ENCODE measurements at regions not wholly inside any gene's neighbourhood (a gene's known extent, or its start where the extent isn't known, plus 50 kb on each side); places are given as distances from the start of the nearest gene placed in this dataset.

- DNase-seq = no peak
Observed at GRCh38 chr7:15977663-15978062, 291.2 kb upstream of the MEOX2 start.

GRCh38 chr7:15972862-15973275 lies 286.4 kb upstream of the MEOX2 start:
- DNase-seq = no peak

- no peak for DNase-seq
Observed at GRCh38 chr7:15967551-15967950, 281.1 kb upstream of the MEOX2 start.

- DNase-seq = no peak
Observed at GRCh38 chr7:15967121-15967520, 280.6 kb upstream of the MEOX2 start.

- no peak for DNase-seq
Observed at GRCh38 chr7:15963206-15963605, 276.7 kb upstream of the MEOX2 start.

GRCh38 chr7:15954671-15955354 lies 268.3 kb upstream of the MEOX2 start:
- no peak for DNase-seq

GRCh38 chr7:15950299-15950698 lies 263.8 kb upstream of the MEOX2 start:
- DNase-seq = no peak

GRCh38 chr7:15947754-15948153 lies 261.3 kb upstream of the MEOX2 start:
- DNase-seq = no peak

- no peak for DNase-seq
Observed at GRCh38 chr7:15938115-15938514, 251.6 kb upstream of the MEOX2 start.

GRCh38 chr7:15937571-15937970 lies 251.1 kb upstream of the MEOX2 start:
- no peak for DNase-seq

GRCh38 chr7:15936991-15937390 lies 250.5 kb upstream of the MEOX2 start:
- no peak for DNase-seq

- DNase-seq = no peak
Observed at GRCh38 chr7:15932318-15932717, 245.8 kb upstream of the MEOX2 start.

GRCh38 chr7:15929411-15929810 lies 242.9 kb upstream of the MEOX2 start:
- no peak for DNase-seq

- no peak for DNase-seq
Observed at GRCh38 chr7:15925608-15926007, 239.1 kb upstream of the MEOX2 start.

GRCh38 chr7:15924910-15925309 lies 238.4 kb upstream of the MEOX2 start:
- no peak for DNase-seq

GRCh38 chr7:15922002-15922401 lies 235.5 kb upstream of the MEOX2 start:
- DNase-seq = no peak

- no peak for DNase-seq
Observed at GRCh38 chr7:15921576-15921975, 235.1 kb upstream of the MEOX2 start.

GRCh38 chr7:15920953-15921352 lies 234.5 kb upstream of the MEOX2 start:
- DNase-seq = no peak

GRCh38 chr7:15916681-15917380 lies 230.3 kb upstream of the MEOX2 start:
- DNase-seq = no peak

- no peak for DNase-seq
Observed at GRCh38 chr7:15915686-15916293, 229.3 kb upstream of the MEOX2 start.

GRCh38 chr7:15914611-15915010 lies 228.1 kb upstream of the MEOX2 start:
- DNase-seq = no peak

GRCh38 chr7:15906436-15906835 lies 220.0 kb upstream of the MEOX2 start:
- DNase-seq = no peak

- DNase-seq = no peak
Observed at GRCh38 chr7:15905251-15906040, 219.0 kb upstream of the MEOX2 start.
